IMR-90 (cell line): ENCODE measurements at regions not wholly inside any gene's neighbourhood (a gene's known extent, or its start where the extent isn't known, plus 50 kb on each side); places are given as distances from the start of the nearest gene placed in this dataset.

Source experiments
- ATAC-seq: fragments of 200-7000 bp; cut with Tn5 transposase; 2 replicates; pipeline ENCODE4 v1.9.1; 2020; ENCODE audit warnings: low read depth, mild to moderate bottlenecking, moderate library complexity
- BruUV-seq: library from RNA; stranded (reverse); fragments of 400-500 nt; replicated peaks from 2 replicates; lab custom pipeline; 2021; lab: Mats Ljungman, UMichigan
- CTCF ChIA-PET: fragments of 300-600 bp; formaldehyde crosslinking; extraction: SDS; loops from one replicate; lab custom pipeline; 2021; ENCODE audit warnings: antibody characterized with exemption; lab: Yijun Ruan, JAX
- POLR2A ChIA-PET: fragments of 300-600 bp; sonication (Branson Sonifier 250); formaldehyde crosslinking; loops from one replicate; lab custom pipeline; 2022; ENCODE audit warnings: antibody characterized with exemption; ENCODE audit not compliant: unreplicated experiment; lab: Charles Lee
- DNase-seq: peaks from one replicate; pipeline ENCODE4 v3.0.0; 2013
- H2AFZ ChIP-seq: replicated peaks from 2 replicates; pipeline ENCODE3; 2013; ENCODE audit warnings: low read length, mild to moderate bottlenecking; ENCODE audit not compliant: poor library complexity
- H2AK5ac ChIP-seq: 2 replicates; pipeline ENCODE4 v1.6.1; 2013; ENCODE audit warnings: low read depth, low read length, inconsistent platforms
- H2AK9ac ChIP-seq: replicated peaks from 2 replicates; pipeline ENCODE3; 2013; ENCODE audit warnings: mild to moderate bottlenecking, low read depth, low read length, moderate library complexity; ENCODE audit not compliant: poor library complexity
- H2BK120ac ChIP-seq: 2 replicates; pipeline ENCODE4 v1.6.1; 2013; ENCODE audit warnings: low read depth, low read length, inconsistent platforms
- H2BK15ac ChIP-seq: 3 replicates; pipeline ENCODE4 v1.6.1; 2013; ENCODE audit warnings: low read depth, low read length, inconsistent platforms
- H2BK20ac ChIP-seq: 2 replicates; pipeline ENCODE4 v1.6.1; 2013; ENCODE audit warnings: low read depth, mild to moderate bottlenecking, inconsistent platforms, low read length, moderate library complexity
- H2BK5ac ChIP-seq: 2 replicates; pipeline ENCODE4 v1.6.1; 2013; ENCODE audit warnings: mild to moderate bottlenecking, low read depth, low read length, inconsistent platforms; ENCODE audit not compliant: poor library complexity, severe bottlenecking
- H3K14ac ChIP-seq: replicated peaks from 2 replicates; pipeline ENCODE4 v1.6.1; 2013; ENCODE audit warnings: low read depth, low read length, inconsistent platforms
- H3K18ac ChIP-seq: 2 replicates; pipeline ENCODE4 v1.6.1; 2013; ENCODE audit warnings: low read depth, low read length, control low read depth
- H3K23ac ChIP-seq: 2 replicates; pipeline ENCODE4 v1.6.1; 2013; ENCODE audit warnings: low read depth, low read length, inconsistent platforms
- H3K27ac ChIP-seq: 2 replicates; pipeline ENCODE4 v1.5.1; 2013; ENCODE audit warnings: mild to moderate bottlenecking, control low read depth, low read length; ENCODE audit not compliant: insufficient read depth
- H3K27me3 ChIP-seq: 2 replicates; pipeline ENCODE4 v1.6.1; 2013; ENCODE audit warnings: low read length; ENCODE audit not compliant: control insufficient read depth, insufficient read depth
- H3K36me3 ChIP-seq: 2 replicates; pipeline ENCODE4 v1.6.1; 2013; ENCODE audit warnings: low read length, mixed read lengths; ENCODE audit not compliant: control insufficient read depth, insufficient read depth
- H3K4ac ChIP-seq: 2 replicates; pipeline ENCODE4 v1.6.1; 2013; ENCODE audit warnings: low read depth, low read length, inconsistent platforms
- H3K4me1 ChIP-seq: 2 replicates; pipeline ENCODE4 v1.6.1; 2013; ENCODE audit warnings: low read length, mixed read lengths; ENCODE audit not compliant: control insufficient read depth, insufficient read depth
- H3K4me2 ChIP-seq: 2 replicates; pipeline ENCODE4 v1.6.1; 2013; ENCODE audit warnings: low read depth, mild to moderate bottlenecking, control low read depth, low read length, moderate library complexity
- H3K4me3 ChIP-seq: 2 replicates; pipeline ENCODE4 v1.5.1; 2013; ENCODE audit warnings: low read depth, mild to moderate bottlenecking, control low read depth, low read length, moderate library complexity; ENCODE audit not compliant: insufficient read depth
- H3K56ac ChIP-seq: 2 replicates; pipeline ENCODE4 v1.6.1; 2013; ENCODE audit warnings: low read length, inconsistent platforms; ENCODE audit not compliant: insufficient read depth; ENCODE audit errors: extremely low read depth
- H3K79me1 ChIP-seq, 2 experiments: 2 replicates each; pipeline ENCODE4 v1.6.1; 2013; ENCODE audit warnings: low read length in 2 of 2, inconsistent platforms in 1 of 2, low read depth in 1 of 2
- H3K9ac ChIP-seq: 2 replicates; pipeline ENCODE4 v1.6.1; 2013; ENCODE audit warnings: low read depth, low read length, control low read depth
- H3K9me1 ChIP-seq: 2 replicates; pipeline ENCODE4 v1.6.1; 2013; ENCODE audit warnings: low read length, inconsistent platforms; ENCODE audit not compliant: insufficient read depth
- H3K9me3 ChIP-seq: 2 replicates; pipeline ENCODE4 v1.6.1; 2013; ENCODE audit warnings: low read length; ENCODE audit not compliant: control insufficient read depth, insufficient read depth
- H4K20me1 ChIP-seq: 2 replicates; pipeline ENCODE4 v1.6.1; 2013; ENCODE audit warnings: low read length, inconsistent platforms; ENCODE audit not compliant: insufficient read depth
- H4K5ac ChIP-seq: 2 replicates; pipeline ENCODE4 v1.6.1; 2013; ENCODE audit warnings: mild to moderate bottlenecking, low read depth, low read length, control low read depth
- H4K8ac ChIP-seq, 2 experiments: 2 replicates each; pipeline ENCODE4 v1.6.1; 2013; ENCODE audit warnings: low read depth in 2 of 2, low read length in 2 of 2, control low read depth in 1 of 2, inconsistent platforms in 1 of 2
- H4K91ac ChIP-seq: 2 replicates; pipeline ENCODE4 v1.6.1; 2013; ENCODE audit warnings: low read depth, low read length, inconsistent platforms; ENCODE audit not compliant: insufficient read depth
- BHLHE40 ChIP-seq: fragments of 150-350 bp; IDR thresholded peaks from 2 replicates; pipeline ENCODE4 v1.6.1; 2016; ENCODE audit warnings: mild to moderate bottlenecking, low read depth, low read length
- CEBPB ChIP-seq: IDR thresholded peaks from 2 replicates; pipeline ENCODE4 v1.6.1; 2012; ENCODE audit warnings: low read depth, low read length, improper control_type of control experiment
- CHD1 ChIP-seq: IDR thresholded peaks from 2 replicates; pipeline ENCODE4 v1.6.1; 2012; ENCODE audit warnings: low read depth, low read length, improper control_type of control experiment
- FOS ChIP-seq: fragments of 150-350 bp; IDR thresholded peaks from 2 replicates; pipeline ENCODE4 v1.6.1; 2016; ENCODE audit warnings: low read depth, low read length
- MAFK ChIP-seq: IDR thresholded peaks from 2 replicates; pipeline ENCODE4 v1.6.1; 2012; ENCODE audit warnings: low read depth, low read length, improper control_type of control experiment
- MAZ ChIP-seq: IDR thresholded peaks from 2 replicates; pipeline ENCODE4 v1.6.1; 2012; ENCODE audit warnings: low read depth, mild to moderate bottlenecking, low read length, improper control_type of control experiment, moderate library complexity, borderline replicate concordance
- MXI1 ChIP-seq: IDR thresholded peaks from 2 replicates; pipeline ENCODE4 v1.6.1; 2012; ENCODE audit warnings: low read depth, mild to moderate bottlenecking, low read length, moderate library complexity, borderline replicate concordance
- NFE2L2 ChIP-seq: fragments of 150-350 bp; IDR thresholded peaks from 2 replicates; pipeline ENCODE4 v1.6.1; 2016; ENCODE audit warnings: low read depth, mild to moderate bottlenecking, low read length
- POLR2A ChIP-seq: IDR thresholded peaks from 2 replicates; pipeline ENCODE4 v1.6.1; 2012; ENCODE audit warnings: mild to moderate bottlenecking, low read depth, low read length
- RAD21 ChIP-seq: IDR thresholded peaks from 2 replicates; pipeline ENCODE4 v1.6.1; 2012; ENCODE audit warnings: low read length, improper control_type of control experiment
- RCOR1 ChIP-seq: IDR thresholded peaks from 2 replicates; pipeline ENCODE4 v1.6.1; 2012; ENCODE audit warnings: mild to moderate bottlenecking, low read length, improper control_type of control experiment; ENCODE audit not compliant: insufficient replicate concordance
- RFX5 ChIP-seq: IDR thresholded peaks from 2 replicates; pipeline ENCODE4 v1.8.0; 2012; ENCODE audit warnings: low read depth, mild to moderate bottlenecking, low read length, moderate library complexity
- SMC3 ChIP-seq: fragments of 150-350 bp; IDR thresholded peaks from 2 replicates; pipeline ENCODE4 v1.6.1; 2016; ENCODE audit warnings: low read depth, mild to moderate bottlenecking, antibody characterized with exemption, low read length, moderate library complexity
- WGBS, 2 experiments: methylation state at CpG; one replicate each; pipeline versions ENCODE4 v1.1.5 to v1.1.7; 2013; ENCODE audit warnings: missing lambda C conversion rate in 2 of 2; ENCODE audit not compliant: insufficient read length in 1 of 2; ENCODE audit errors: extremely low coverage in 2 of 2; 5-methylcytosine and 5-hydroxymethylcytosine counted together
- dilution Hi-C: fragments of 300-500 bp; cut with HindIII; formaldehyde crosslinking; loops from one replicate; pipeline ENCODE4 v1.14.3; 2018; ENCODE audit warnings: low sequenced_read_pairs; ENCODE audit not compliant: unreplicated experiment
- in situ Hi-C: fragments of 300-500 bp; cut with MboI; formaldehyde crosslinking; loops from 3 replicates; pipeline ENCODE4 v1.14.3; 2019; ENCODE audit warnings: low sequenced_read_pairs, inconsistent platforms, mixed read lengths
- intact Hi-C: fragments of 100-400 bp; cut with micrococcal nuclease; formaldehyde crosslinking; loops from 2 replicates; pipeline ENCODE4 v1.10.0; 2022
- TF ChIP-seq, protein P1 (sequence below): fragments of 150-350 bp; IDR thresholded peaks from 2 replicates; pipeline ENCODE4 v1.6.1; 2016; ENCODE audit warnings: low read depth, mild to moderate bottlenecking, low read length, moderate library complexity, borderline replicate concordance
- TF ChIP-seq, protein P2 (sequence below): fragments of 150-350 bp; IDR thresholded peaks from 2 replicates; pipeline ENCODE4 v1.6.1; 2017; ENCODE audit warnings: mild to moderate bottlenecking, antibody characterized with exemption, low read length, low read depth
- TF ChIP-seq, protein P3 (sequence below): conservative IDR thresholded peaks from 2 replicates; pipeline ENCODE4 v1.5.1; 2012; ENCODE audit warnings: mild to moderate bottlenecking, low read depth, low read length, improper control_type of control experiment

DNA sequence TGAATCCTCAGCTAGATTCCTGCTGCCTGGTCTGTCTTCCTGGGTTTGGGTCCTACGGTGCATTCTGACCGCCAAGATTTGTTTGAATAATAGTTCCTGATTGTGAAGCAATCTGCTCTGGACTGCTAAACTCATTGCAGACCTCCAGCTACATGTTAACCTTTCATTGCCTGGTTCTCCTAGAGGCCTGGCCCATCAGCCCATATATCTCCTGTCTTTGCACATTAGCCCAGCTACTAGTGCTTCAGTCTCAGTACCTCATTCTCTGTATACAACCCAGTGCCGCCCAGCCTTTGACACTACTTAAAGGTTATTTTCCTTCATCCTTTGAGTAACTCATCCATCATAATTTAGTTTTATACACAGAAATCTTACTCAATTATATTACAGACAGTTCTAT is 65.6 kb upstream of the GRIP1 start:
- Histone ChIP-seq H4K8ac (no peak overlapping the region), H3K4me2 (no peak overlapping the region), H4K20me1 (no peaks in the 10 kb centered on the region), H2BK15ac (no peak overlapping the region), H3K9me1 (no peaks in the 10 kb centered on the region), H3K79me1 (no peaks in the 10 kb centered on the region), H3K9ac (no peak overlapping the region), H3K23ac (no peak overlapping the region), H2BK5ac (no peak overlapping the region), H3K4me3 (no peak overlapping the region), H4K5ac (no peak overlapping the region), H3K27me3 (no peaks in the 10 kb centered on the region), H3K14ac (no peak overlapping the region), H3K27ac (no peak overlapping the region), H2AK9ac (no peak overlapping the region), H3K4ac (no peak overlapping the region), H4K91ac (no peak overlapping the region), H2BK120ac (no peak overlapping the region), H3K9me3 (no peaks in the 10 kb centered on the region), H3K4me1 (no peaks in the 10 kb centered on the region), H3K36me3 (no peaks in the 10 kb centered on the region), H2AK5ac (no peak overlapping the region), H2BK20ac (no peak overlapping the region), H2AFZ (no peak overlapping the region), H3K56ac (no peak overlapping the region), H3K18ac (no peak overlapping the region)
- DNase-seq (no peak), ATAC-seq (no peak)
- no peak for TF ChIP-seq BHLHE40
- TF ChIP-seq, protein P1, sequence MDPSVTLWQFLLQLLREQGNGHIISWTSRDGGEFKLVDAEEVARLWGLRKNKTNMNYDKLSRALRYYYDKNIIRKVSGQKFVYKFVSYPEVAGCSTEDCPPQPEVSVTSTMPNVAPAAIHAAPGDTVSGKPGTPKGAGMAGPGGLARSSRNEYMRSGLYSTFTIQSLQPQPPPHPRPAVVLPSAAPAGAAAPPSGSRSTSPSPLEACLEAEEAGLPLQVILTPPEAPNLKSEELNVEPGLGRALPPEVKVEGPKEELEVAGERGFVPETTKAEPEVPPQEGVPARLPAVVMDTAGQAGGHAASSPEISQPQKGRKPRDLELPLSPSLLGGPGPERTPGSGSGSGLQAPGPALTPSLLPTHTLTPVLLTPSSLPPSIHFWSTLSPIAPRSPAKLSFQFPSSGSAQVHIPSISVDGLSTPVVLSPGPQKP, result no peak
- TF ChIP-seq RAD21, result no peak
- TF ChIP-seq FOS, result no peak
- no peak for TF ChIP-seq NFE2L2
- TF ChIP-seq, protein P2, sequence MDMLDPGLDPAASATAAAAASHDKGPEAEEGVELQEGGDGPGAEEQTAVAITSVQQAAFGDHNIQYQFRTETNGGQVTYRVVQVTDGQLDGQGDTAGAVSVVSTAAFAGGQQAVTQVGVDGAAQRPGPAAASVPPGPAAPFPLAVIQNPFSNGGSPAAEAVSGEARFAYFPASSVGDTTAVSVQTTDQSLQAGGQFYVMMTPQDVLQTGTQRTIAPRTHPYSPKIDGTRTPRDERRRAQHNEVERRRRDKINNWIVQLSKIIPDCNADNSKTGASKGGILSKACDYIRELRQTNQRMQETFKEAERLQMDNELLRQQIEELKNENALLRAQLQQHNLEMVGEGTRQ, result no peak
- TF ChIP-seq MXI1, result no peak
- TF ChIP-seq POLR2A, result no peak
- TF ChIP-seq CEBPB, result no peak
- TF ChIP-seq, protein P3, sequence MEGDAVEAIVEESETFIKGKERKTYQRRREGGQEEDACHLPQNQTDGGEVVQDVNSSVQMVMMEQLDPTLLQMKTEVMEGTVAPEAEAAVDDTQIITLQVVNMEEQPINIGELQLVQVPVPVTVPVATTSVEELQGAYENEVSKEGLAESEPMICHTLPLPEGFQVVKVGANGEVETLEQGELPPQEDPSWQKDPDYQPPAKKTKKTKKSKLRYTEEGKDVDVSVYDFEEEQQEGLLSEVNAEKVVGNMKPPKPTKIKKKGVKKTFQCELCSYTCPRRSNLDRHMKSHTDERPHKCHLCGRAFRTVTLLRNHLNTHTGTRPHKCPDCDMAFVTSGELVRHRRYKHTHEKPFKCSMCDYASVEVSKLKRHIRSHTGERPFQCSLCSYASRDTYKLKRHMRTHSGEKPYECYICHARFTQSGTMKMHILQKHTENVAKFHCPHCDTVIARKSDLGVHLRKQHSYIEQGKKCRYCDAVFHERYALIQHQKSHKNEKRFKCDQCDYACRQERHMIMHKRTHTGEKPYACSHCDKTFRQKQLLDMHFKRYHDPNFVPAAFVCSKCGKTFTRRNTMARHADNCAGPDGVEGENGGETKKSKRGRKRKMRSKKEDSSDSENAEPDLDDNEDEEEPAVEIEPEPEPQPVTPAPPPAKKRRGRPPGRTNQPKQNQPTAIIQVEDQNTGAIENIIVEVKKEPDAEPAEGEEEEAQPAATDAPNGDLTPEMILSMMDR, result no peak
- TF ChIP-seq CHD1, result no peak
- TF ChIP-seq RFX5, result no peak
- no peak for TF ChIP-seq MAFK
- no peak for TF ChIP-seq RCOR1
- TF ChIP-seq MAZ, result no peak
- TF ChIP-seq SMC3, result no peak
- dilution Hi-C loops, result no loop called here
- BruUV-seq, result no TSS peak
- intact Hi-C loops, result no loop called here
- WGBS, 2 experiments, result no CpG with 5 or more reads among the region's 3 CpGs
- CTCF ChIA-PET, result no interaction called here
- POLR2A ChIA-PET, result no interaction called here
- in situ Hi-C loops, result no loop called here
